HepG2 (cell line): ENCODE measurements at regions not wholly inside any gene's neighbourhood (a gene's known extent, or its start where the extent isn't known, plus 50 kb on each side); places are given as distances from the start of the nearest gene placed in this dataset.

Experiments
- ATAC-seq: fragments of 200-7000 bp; cut with Tn5 transposase; 3 replicates; pipeline ENCODE4 v1.9.1; 2020; ENCODE audit warnings: mild to moderate bottlenecking, moderate library complexity
- BruUV-seq: library from RNA; stranded (reverse); fragments of 400-500 nt; replicated peaks from 2 replicates; lab custom pipeline; 2021; lab: Mats Ljungman, UMichigan
- CTCF ChIA-PET: fragments of 300-600 bp; formaldehyde crosslinking; extraction: SDS; loops from one replicate; lab custom pipeline; 2021; ENCODE audit warnings: low total read pairs, inconsistent platforms, low intra/inter-chr PET ratio; lab: Yijun Ruan, JAX
- POLR2A ChIA-PET: fragments of 350-600 bp; sonication (Branson Sonifier 250); formaldehyde crosslinking; loops from one replicate; lab custom pipeline; 2020; ENCODE audit warnings: antibody characterized with exemption, inconsistent platforms; lab: Yijun Ruan, JAX
- DNase-seq: peaks from one replicate; pipeline ENCODE4 v3.0.0-alpha.2; 2015; ENCODE audit warnings: low spot score
- FAIRE-seq: peaks from 3 replicates; lab custom pipeline; 2011; peaks lifted over from hg19 to GRCh38; lab: Jason Lieb, UNC
- H2AFZ ChIP-seq: one replicate; pipeline ENCODE4 v1.6.1; 2011; ENCODE audit warnings: low read length, inconsistent platforms
- H3K27ac ChIP-seq: fragments of 300-600 bp; 3 replicates; pipeline ENCODE4 v1.8.0; 2011; ENCODE audit warnings: mixed run types, mild to moderate bottlenecking, mixed read lengths, low read length, inconsistent platforms; ENCODE audit not compliant: insufficient read depth; ENCODE audit errors: extremely low read length
- H3K27me3 ChIP-seq, 2 experiments: fragments of 200-600 bp in 1 of 2; 2 replicates in 1 of 2; 3 replicates in 1 of 2; pipeline versions ENCODE4 v1.6.0 to v1.8.0; 2011; ENCODE audit warnings: low read length in 2 of 2, mild to moderate bottlenecking in 2 of 2, moderate library complexity in 2 of 2, inconsistent platforms in 1 of 2; ENCODE audit not compliant: insufficient read depth in 2 of 2, control insufficient read depth in 1 of 2
- H3K36me3 ChIP-seq, 2 experiments: fragments of 200-600 bp in 1 of 2; replicated peaks in 1 of 2; 2 replicates in 1 of 2; 3 replicates in 1 of 2; pipeline versions ENCODE4 v1.5.1 to v1.8.0; 2011; ENCODE audit warnings: low read length in 2 of 2, inconsistent platforms in 1 of 2; ENCODE audit not compliant: insufficient read depth in 2 of 2, control insufficient read depth in 1 of 2
- H3K4me1 ChIP-seq: 2 replicates; pipeline ENCODE4 v1.5.1; 2012; ENCODE audit warnings: low read length, inconsistent platforms; ENCODE audit not compliant: insufficient read depth
- H3K4me2 ChIP-seq: 2 replicates; pipeline ENCODE4 v1.6.0; 2011; ENCODE audit warnings: low read depth, low read length, inconsistent platforms
- H3K4me3 ChIP-seq, 3 experiments: fragments of 200-600 bp in 1 of 3; sonication (generic), shearing (Covaris generic) in 1 of 3; replicated peaks in 1 of 3; 2 replicates each; pipeline ENCODE4 v1.5.1; 2011 to 2016; ENCODE audit warnings: low read length in 3 of 3, inconsistent platforms in 2 of 3, low read depth in 2 of 3, mild to moderate bottlenecking in 2 of 3, control low read depth in 1 of 3, mixed read lengths in 1 of 3; ENCODE audit not compliant: insufficient read depth in 1 of 3
- H3K79me2 ChIP-seq: one replicate; pipeline ENCODE4 v1.6.1; 2011; ENCODE audit warnings: low read length, inconsistent platforms; ENCODE audit not compliant: insufficient read depth
- H3K9ac ChIP-seq: 2 replicates; pipeline ENCODE4 v1.6.0; 2011; ENCODE audit warnings: mild to moderate bottlenecking, low read depth, low read length, inconsistent platforms; ENCODE audit not compliant: insufficient read depth
- H3K9me3 ChIP-seq: 2 replicates; pipeline ENCODE4 v1.5.1; 2012; ENCODE audit warnings: mild to moderate bottlenecking, low read length
- H4K20me1 ChIP-seq: 2 replicates; pipeline ENCODE4 v1.6.0; 2011; ENCODE audit warnings: inconsistent platforms, mild to moderate bottlenecking, low read length, moderate library complexity; ENCODE audit not compliant: insufficient read depth
- AHDC1 ChIP-seq: sonication (generic); formaldehyde crosslinking; IDR thresholded peaks from 2 replicates; pipeline ENCODE4 v1.5.1; 2020; ENCODE audit warnings: mild to moderate bottlenecking, missing genetic modification reagents, borderline replicate concordance
- PPARG ChIP-seq: conservative IDR thresholded peaks from 2 replicates; pipeline ENCODE4 v1.6.1; 2016; ENCODE audit warnings: missing biosample characterization, missing genetic modification reagents
- ZNF567 ChIP-seq: sonication (generic); formaldehyde crosslinking; IDR thresholded peaks from 2 replicates; pipeline ENCODE4 v1.8.1; 2023; ENCODE audit warnings: mild to moderate bottlenecking, missing genetic modification reagents, borderline replicate concordance
- ZNF691 ChIP-seq: sonication (generic); formaldehyde crosslinking; IDR thresholded peaks from 2 replicates; pipeline ENCODE4 v1.4.0; 2020; ENCODE audit warnings: missing genetic modification reagents, low read depth, mild to moderate bottlenecking, borderline replicate concordance
- ZNF766 ChIP-seq: sonication (generic); formaldehyde crosslinking; IDR thresholded peaks from 2 replicates; pipeline ENCODE4 v1.5.0; 2020; ENCODE audit warnings: missing genetic modification reagents, borderline replicate concordance
- WGBS: methylation state at CpG from one replicate; pipeline ENCODE4 v1.1.6; 2017; ENCODE audit warnings: low lambda C conversion rate; 5-methylcytosine and 5-hydroxymethylcytosine counted together
- in situ Hi-C: cut with HindIII; loops from 2 replicates; pipeline ENCODE4 v1.10.0; 2017; ENCODE audit warnings: low pct_unique_long_range_greater_than_20kb; ENCODE audit not compliant: extremely low pct_ligation_motif_present
- intact Hi-C: fragments of 100-400 bp; cut with micrococcal nuclease; formaldehyde crosslinking; loops from one replicate; pipeline ENCODE4 v1.10.0; 2022; ENCODE audit not compliant: unreplicated experiment
- TF ChIP-seq, protein P1 (sequence below): IDR thresholded peaks from 2 replicates; pipeline ENCODE4 v1.6.1; 2016; ENCODE audit warnings: control low read depth
- TF ChIP-seq, protein P2 (sequence below): sonication (generic); formaldehyde crosslinking; IDR thresholded peaks from 2 replicates; pipeline ENCODE4 v1.4.0; 2020; ENCODE audit warnings: mild to moderate bottlenecking, missing genetic modification reagents

- intact Hi-C loops (no loop called here), in situ Hi-C loops (no loop called here)
- Histone ChIP-seq H3K27ac (no peak overlapping the region), H3K27me3 (no peaks in the 10 kb centered on the region), H3K4me2 (no peak overlapping the region), H3K9me3 (no peaks in the 10 kb centered on the region), H3K79me2 (no peaks in the 10 kb centered on the region), H3K9ac (no peak overlapping the region), H3K4me1 (no peaks in the 10 kb centered on the region), H2AFZ (no peak overlapping the region), H3K36me3 (no peaks in the 10 kb centered on the region), H4K20me1 (no peaks in the 10 kb centered on the region), H3K4me3 (no peak overlapping the region)
- WGBS, result 14% methylated on average over 2 of the region's 2 CpGs
- ChIA-PET CTCF (no interaction called here), POLR2A (no interaction called here)
- no peak for ATAC-seq
- DNase-seq, result no peak
- FAIRE-seq, result no peak
- no TSS peak for BruUV-seq
- TF ChIP-seq AHDC1 (CRISPR knock-in tag) (no peak), ZNF567 (no peak), ZNF691 (CRISPR knock-in tag) (no peak), PPARG (CRISPR knock-in tag) (no peak), ZNF766 (CRISPR knock-in tag) (no peak)
- TF ChIP-seq, protein P1, sequence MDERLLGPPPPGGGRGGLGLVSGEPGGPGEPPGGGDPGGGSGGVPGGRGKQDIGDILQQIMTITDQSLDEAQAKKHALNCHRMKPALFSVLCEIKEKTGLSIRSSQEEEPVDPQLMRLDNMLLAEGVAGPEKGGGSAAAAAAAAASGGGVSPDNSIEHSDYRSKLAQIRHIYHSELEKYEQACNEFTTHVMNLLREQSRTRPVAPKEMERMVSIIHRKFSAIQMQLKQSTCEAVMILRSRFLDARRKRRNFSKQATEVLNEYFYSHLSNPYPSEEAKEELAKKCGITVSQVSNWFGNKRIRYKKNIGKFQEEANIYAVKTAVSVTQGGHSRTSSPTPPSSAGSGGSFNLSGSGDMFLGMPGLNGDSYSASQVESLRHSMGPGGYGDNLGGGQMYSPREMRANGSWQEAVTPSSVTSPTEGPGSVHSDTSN (CRISPR knock-in tag), result no peak
- TF ChIP-seq, protein P2, sequence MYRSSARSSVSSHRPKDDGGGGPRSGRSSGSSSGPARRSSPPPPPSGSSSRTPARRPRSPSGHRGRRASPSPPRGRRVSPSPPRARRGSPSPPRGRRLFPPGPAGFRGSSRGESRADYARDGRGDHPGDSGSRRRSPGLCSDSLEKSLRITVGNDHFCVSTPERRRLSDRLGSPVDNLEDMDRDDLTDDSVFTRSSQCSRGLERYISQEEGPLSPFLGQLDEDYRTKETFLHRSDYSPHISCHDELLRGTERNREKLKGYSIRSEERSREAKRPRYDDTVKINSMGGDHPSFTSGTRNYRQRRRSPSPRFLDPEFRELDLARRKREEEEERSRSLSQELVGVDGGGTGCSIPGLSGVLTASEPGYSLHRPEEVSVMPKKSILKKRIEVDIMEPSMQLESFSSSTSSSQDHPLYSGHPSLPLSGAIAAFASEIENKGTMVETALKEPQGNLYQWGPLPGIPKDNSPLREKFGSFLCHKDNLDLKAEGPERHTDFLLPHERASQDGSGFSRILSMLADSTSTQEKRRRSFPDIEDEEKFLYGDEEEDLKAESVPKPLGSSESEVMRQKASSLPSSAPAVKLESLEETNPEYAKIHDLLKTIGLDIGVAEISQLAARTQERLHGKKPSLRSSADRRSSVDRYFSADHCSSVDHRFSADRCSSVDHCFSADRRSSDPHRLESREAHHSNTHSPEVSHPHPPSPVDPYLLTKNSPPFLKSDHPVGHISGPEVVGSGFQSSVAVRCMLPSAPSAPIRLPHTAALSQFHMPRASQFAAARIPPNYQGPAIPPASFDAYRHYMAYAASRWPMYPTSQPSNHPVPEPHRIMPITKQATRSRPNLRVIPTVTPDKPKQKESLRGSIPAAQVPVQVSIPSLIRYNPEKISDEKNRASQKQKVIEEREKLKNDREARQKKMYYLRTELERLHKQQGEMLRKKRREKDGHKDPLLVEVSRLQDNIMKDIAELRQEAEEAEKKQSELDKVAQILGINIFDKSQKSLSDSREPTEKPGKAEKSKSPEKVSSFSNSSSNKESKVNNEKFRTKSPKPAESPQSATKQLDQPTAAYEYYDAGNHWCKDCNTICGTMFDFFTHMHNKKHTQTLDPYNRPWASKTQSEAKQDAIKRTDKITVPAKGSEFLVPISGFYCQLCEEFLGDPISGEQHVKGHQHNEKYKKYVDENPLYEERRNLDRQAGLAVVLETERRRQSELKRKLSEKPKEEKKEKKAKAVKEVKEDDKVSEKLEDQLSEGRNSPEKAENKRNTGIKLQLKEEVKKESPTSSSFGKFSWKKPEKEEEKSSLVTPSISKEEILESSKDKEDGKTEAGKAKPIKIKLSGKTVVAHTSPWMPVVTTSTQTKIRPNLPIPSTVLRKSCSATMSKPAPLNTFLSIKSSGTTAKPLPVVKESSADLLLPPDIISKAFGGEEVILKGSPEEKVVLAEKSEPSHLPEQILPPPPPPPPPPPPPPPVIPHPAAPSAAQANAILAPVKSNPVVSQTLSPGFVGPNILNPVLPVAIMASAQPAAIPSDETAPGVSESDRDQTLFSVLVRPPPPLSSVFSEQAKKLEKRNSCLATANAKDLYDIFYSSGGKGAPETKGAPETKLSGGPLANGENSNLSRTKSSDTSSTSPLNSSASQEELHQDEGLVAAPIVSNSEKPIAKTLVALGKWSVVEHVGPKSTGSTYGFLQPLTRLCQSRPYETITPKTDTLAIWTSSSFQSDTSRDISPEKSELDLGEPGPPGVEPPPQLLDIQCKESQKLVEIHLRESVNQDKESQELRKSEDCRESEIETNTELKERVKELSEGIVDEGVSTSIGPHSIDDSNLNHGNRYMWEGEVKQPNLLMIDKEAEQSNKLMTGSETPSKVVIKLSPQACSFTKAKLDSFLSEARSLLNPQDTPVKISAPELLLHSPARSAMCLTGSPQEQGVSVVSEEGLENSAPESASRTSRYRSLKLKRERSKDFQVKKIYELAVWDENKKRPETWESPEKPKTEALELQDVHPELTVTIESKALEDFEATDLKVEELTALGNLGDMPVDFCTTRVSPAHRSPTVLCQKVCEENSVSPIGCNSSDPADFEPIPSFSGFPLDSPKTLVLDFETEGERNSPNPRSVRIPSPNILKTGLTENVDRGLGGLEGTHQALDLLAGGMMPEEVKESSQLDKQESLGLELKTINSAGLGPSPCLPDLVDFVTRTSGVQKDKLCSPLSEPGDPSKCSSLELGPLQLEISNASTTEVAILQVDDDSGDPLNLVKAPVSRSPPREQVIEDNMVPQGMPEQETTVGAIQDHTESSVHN, result no peak
Observed at GRCh38 chr2:41483226-41483625, 564.6 kb upstream of the PKDCC start.
